LNCaP clone FGC (cell line): ENCODE measurements at regions not wholly inside any gene's neighbourhood (a gene's known extent, or its start where the extent isn't known, plus 50 kb on each side); places are given as distances from the start of the nearest gene placed in this dataset.

Source experiments
- DNase-seq: peaks from one replicate; pipeline ENCODE4 v3.0.0-alpha.2; 2011; ENCODE audit warnings: low read depth
- H3K4me3 ChIP-seq: 2 replicates; pipeline ENCODE4 v1.5.1; 2011; ENCODE audit warnings: mild to moderate bottlenecking, low read depth, low read length, control low read depth
- CTCF ChIP-seq: IDR thresholded peaks from 2 replicates; pipeline ENCODE4 v1.5.1; 2012; ENCODE audit warnings: mild to moderate bottlenecking; ENCODE audit not compliant: control insufficient read depth, insufficient read depth; ENCODE audit errors: extremely low read depth

GRCh38 chr18:30491815-30492551, 550.6 kb downstream of the DSC3 start:
- H3K4me3 ChIP-seq: no peak overlapping the region
- TF ChIP-seq CTCF: no peak
- no peak for DNase-seq

DNA sequence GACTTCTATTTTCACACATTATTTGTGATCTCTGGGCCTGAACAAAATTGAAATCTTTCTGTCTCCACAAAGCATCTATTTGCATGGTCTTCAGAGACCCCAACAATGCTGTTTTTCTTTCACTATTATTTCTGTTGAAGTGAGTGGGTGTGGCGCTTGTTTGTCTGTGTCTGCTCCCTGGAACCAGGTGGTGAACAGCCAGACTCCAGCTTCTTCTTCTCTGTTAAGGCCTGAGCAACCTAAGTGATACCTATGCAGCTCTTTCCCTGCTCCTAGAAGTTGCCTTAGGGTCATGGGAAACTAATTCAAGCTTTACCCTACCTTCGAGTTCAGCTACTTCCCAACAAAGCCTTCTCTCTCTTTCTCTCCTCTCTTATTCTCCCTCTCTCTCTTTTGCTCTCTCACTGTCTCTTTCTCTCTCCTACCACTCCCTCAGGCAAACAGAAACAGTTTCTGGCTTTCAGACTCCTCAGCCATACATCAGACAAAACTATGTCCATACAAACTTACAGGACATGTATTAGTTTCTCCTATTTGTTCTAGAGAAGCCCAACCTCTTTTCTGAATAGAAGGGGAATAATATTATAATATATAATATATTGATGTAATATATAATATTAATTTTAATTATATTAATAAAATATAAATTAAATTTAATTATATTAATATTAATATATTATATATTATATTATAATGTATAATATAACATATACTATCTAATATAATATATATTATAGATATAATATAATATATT, 552.5 kb downstream of the DSC3 start:
- no peak for TF ChIP-seq CTCF
- no peak overlapping the region for H3K4me3 ChIP-seq
- no peak for DNase-seq

DNA sequence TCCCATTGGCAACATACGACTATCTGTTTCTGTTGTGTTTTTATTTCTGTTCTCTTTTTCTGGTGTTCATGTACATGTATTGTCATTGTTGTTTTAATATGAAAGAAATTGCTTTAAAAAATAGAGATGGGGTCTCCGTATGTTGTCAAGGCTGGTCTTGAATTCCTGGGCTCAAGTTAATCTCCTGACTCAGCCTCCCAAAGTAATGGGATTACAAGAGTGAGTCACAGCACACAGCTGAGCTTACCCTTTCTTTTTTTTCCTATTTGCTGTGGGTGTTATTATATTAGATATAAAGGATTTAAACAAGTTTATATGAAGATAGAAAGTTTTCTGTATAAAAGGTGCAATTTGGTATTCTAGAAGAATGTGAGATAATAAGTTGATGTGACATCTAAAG, 554.6 kb downstream of the DSC3 start:
- DNase-seq: no peak
- no peak overlapping the region for H3K4me3 ChIP-seq

DNA sequence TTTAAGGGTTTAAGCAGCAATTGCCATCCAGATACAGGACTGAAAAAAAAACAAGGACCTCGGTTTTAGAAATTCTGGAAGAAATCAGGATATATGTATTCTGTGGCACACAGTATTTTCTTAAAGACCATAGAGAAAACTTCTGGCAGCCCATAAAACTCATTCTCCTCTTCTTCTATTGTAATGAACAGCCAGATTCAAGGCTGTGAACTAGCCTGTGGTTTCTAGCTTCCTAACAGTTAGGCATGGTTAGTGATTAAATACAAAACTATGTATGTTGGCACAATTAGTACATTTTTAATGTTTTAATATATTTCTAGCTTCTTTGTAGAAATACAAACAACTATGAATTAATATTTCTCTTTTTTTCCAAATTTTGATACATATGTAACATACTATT, 555.7 kb downstream of the DSC3 start:
- no peak for TF ChIP-seq CTCF
- no peak for DNase-seq
- H3K4me3 ChIP-seq: no peak overlapping the region

More for the DNA sequence above, 554.6 kb downstream of the DSC3 start:
- no peak for TF ChIP-seq CTCF

- TF ChIP-seq CTCF: no peak
- no peak overlapping the region for H3K4me3 ChIP-seq
- no peak for DNase-seq
These were observed 557.5 kb downstream of the DSC3 start for GRCh38 chr18:30485078-30485477.

GRCh38 chr18:30481871-30482270, 560.7 kb downstream of the DSC3 start:
- no peak for TF ChIP-seq CTCF
- DNase-seq: no peak
- no peak overlapping the region for H3K4me3 ChIP-seq

DNA sequence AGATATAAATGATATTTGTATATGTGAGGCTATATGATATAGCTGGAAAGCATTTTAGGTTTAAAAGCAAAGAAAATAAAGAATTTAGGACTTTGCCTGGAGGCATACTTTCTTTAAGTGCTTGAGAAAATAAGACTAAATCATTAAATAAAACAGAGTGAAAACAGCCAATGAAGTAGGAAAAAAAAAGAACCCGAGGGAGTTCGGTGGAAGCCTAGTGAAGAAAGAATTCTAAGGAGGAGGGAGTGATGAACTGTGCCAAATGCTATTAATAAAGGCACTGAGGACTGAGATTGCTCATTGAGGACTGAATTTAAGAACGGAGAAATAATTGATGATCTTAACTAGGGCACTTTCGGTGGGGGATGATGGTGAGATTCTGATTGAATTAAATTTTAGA, 573.5 kb downstream of the DSC3 start:
- no peak for DNase-seq
- H3K4me3 ChIP-seq: no peak overlapping the region
- TF ChIP-seq CTCF: no peak
